ENCODE measurements at regions not wholly inside any gene's neighbourhood (a gene's known extent, or its start where the extent isn't known, plus 50 kb on each side); places are given as distances from the start of the nearest gene placed in this dataset.

GRCh38 chr5:159639590-159639989 is 276.7 kb upstream of the ADRA1B start:
- DNase-seq (ENCODE audit: low read depth) = no peak
- H3K4me3 ChIP-seq (ENCODE audit: control insufficient read depth, low read depth, low read length) = no peak overlapping the region
- TF ChIP-seq CTCF (IDR thresholded peaks at IDR 0.05; ENCODE audit: control insufficient read depth, insufficient read depth, low read depth, low read length, missing control alignments) = no peak

- H3K4me3 ChIP-seq (ENCODE audit: control insufficient read depth, low read depth, low read length) = no peak overlapping the region
- TF ChIP-seq CTCF (IDR thresholded peaks at IDR 0.05; ENCODE audit: control insufficient read depth, insufficient read depth, low read depth, low read length, missing control alignments) = no peak
- no peak for DNase-seq (ENCODE audit: low read depth)
These were observed 275.8 kb upstream of the ADRA1B start for GRCh38 chr5:159640446-159640845.

GRCh38 chr5:159640921-159641320 is 275.4 kb upstream of the ADRA1B start:
- no peak for TF ChIP-seq CTCF (IDR thresholded peaks at IDR 0.05; ENCODE audit: control insufficient read depth, insufficient read depth, low read depth, low read length, missing control alignments)
- DNase-seq (ENCODE audit: low read depth) = no peak

GRCh38 chr5:159641371-159642039 is 274.8 kb upstream of the ADRA1B start:
- no peak for DNase-seq (ENCODE audit: low read depth)
- no peak for TF ChIP-seq CTCF (IDR thresholded peaks at IDR 0.05; ENCODE audit: control insufficient read depth, insufficient read depth, low read depth, low read length, missing control alignments)
- no peak overlapping the region for H3K4me3 ChIP-seq (ENCODE audit: control insufficient read depth, low read depth, low read length)

More at GRCh38 chr5:159640921-159641320, 275.4 kb upstream of the ADRA1B start:
- H3K4me3 ChIP-seq (ENCODE audit: control insufficient read depth, low read depth, low read length) = no peak overlapping the region

- no peak for TF ChIP-seq CTCF (IDR thresholded peaks at IDR 0.05; ENCODE audit: control insufficient read depth, insufficient read depth, low read depth, low read length, missing control alignments)
- no peak overlapping the region for H3K4me3 ChIP-seq (ENCODE audit: control insufficient read depth, low read depth, low read length)
- no peak for DNase-seq (ENCODE audit: low read depth)
These were observed 273.9 kb upstream of the ADRA1B start for GRCh38 chr5:159642379-159642778.

- no peak for TF ChIP-seq CTCF (IDR thresholded peaks at IDR 0.05; ENCODE audit: control insufficient read depth, insufficient read depth, low read depth, low read length, missing control alignments)
- no peak for DNase-seq (ENCODE audit: low read depth)
- no peak overlapping the region for H3K4me3 ChIP-seq (ENCODE audit: control insufficient read depth, low read depth, low read length)
These were observed 272.2 kb upstream of the ADRA1B start for GRCh38 chr5:159644053-159644452.
